ENCODE measurements at regions not wholly inside any gene's neighbourhood (a gene's known extent, or its start where the extent isn't known, plus 50 kb on each side); places are given as distances from the start of the nearest gene placed in this dataset.

GRCh38 chr10:128852449-128852848, 614.6 kb upstream of the MGMT start:
- TF ChIP-seq CTCF (IDR thresholded peaks at IDR 0.05; ENCODE audit: poor library complexity, severe bottlenecking) (no peak), POLR2AphosphoS5 (IDR thresholded peaks at IDR 0.05) (no peak), EZH2 (IDR thresholded peaks at IDR 0.05; ENCODE audit: borderline replicate concordance, insufficient read depth, low read length, poor library complexity, severe bottlenecking) (no peak)
